GM12878 (cell line): ENCODE measurements at regions not wholly inside any gene's neighbourhood (a gene's known extent, or its start where the extent isn't known, plus 50 kb on each side); places are given as distances from the start of the nearest gene placed in this dataset.

ENCODE experiments used
- POLR2A ChIP-seq: IDR thresholded peaks from 2 replicates; pipeline ENCODE4 v1.6.1; 2011; ENCODE audit warnings: low read depth, mild to moderate bottlenecking, low read length
- POLR2AphosphoS2 ChIP-seq: IDR thresholded peaks from 2 replicates; pipeline ENCODE4 v1.6.1; 2011; ENCODE audit warnings: low read depth, mild to moderate bottlenecking, low read length, improper control_type of control experiment, moderate library complexity
- SMC3 ChIP-seq: IDR thresholded peaks from 2 replicates; pipeline ENCODE4 v1.6.1; 2011; ENCODE audit warnings: low read length, improper control_type of control experiment, borderline replicate concordance
- SPI1 ChIP-seq: IDR thresholded peaks from 2 replicates; pipeline ENCODE4 v1.6.1; 2011; ENCODE audit warnings: low read depth, mild to moderate bottlenecking, low read length, moderate library complexity, borderline replicate concordance; ENCODE audit not compliant: insufficient read depth
- YY1 ChIP-seq: IDR thresholded peaks from 2 replicates; pipeline ENCODE4 v1.6.1; 2011; ENCODE audit warnings: low read depth, mild to moderate bottlenecking, low read length
- TF ChIP-seq, protein P1 (sequence below), 3 experiments: IDR thresholded peaks in 2 of 3; conservative IDR thresholded peaks in 1 of 3; 2 replicates each; pipeline ENCODE4 v1.5.1; 2011; ENCODE audit warnings: low read depth in 3 of 3, low read length in 3 of 3, mild to moderate bottlenecking in 3 of 3, control low read depth in 2 of 3, moderate library complexity in 2 of 3, inconsistent platforms in 1 of 3, mixed read lengths in 1 of 3; ENCODE audit not compliant: control insufficient read depth in 2 of 3, insufficient read depth in 1 of 3; ENCODE audit errors: extremely low read depth in 1 of 3
- TF ChIP-seq, protein P2 (sequence below): IDR thresholded peaks from 2 replicates; pipeline ENCODE4 v1.6.1; 2011; ENCODE audit warnings: borderline replicate concordance, low read depth, mild to moderate bottlenecking, moderate library complexity, mixed read lengths, low read length; ENCODE audit not compliant: insufficient read depth; ENCODE audit errors: extremely low read length

DNA sequence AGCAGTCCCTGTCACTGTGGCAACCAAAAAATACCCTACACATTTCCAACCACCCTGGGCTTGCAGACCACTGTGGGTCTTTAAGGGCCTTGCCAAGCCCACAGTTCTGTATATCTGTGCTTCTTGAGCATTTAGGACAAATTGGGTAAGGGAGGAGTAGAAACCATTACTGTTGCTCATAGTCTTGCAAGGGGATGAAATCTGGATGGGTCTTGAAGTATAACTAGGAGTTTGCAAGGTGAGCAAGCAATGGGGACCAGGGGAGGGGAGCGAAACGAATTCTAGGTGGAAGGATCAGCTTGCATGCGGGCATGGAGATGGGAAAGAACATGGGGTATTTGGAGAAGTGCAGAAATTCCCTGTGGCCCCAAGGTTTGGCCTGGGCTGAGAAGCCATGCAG lies 202.9 kb downstream of the RAB11FIP4 start:
- TF ChIP-seq POLR2A (no peak), SPI1 (no peak), SMC3 (no peak), POLR2AphosphoS2 (no peak), YY1 (no peak)
- TF ChIP-seq, protein P1, sequence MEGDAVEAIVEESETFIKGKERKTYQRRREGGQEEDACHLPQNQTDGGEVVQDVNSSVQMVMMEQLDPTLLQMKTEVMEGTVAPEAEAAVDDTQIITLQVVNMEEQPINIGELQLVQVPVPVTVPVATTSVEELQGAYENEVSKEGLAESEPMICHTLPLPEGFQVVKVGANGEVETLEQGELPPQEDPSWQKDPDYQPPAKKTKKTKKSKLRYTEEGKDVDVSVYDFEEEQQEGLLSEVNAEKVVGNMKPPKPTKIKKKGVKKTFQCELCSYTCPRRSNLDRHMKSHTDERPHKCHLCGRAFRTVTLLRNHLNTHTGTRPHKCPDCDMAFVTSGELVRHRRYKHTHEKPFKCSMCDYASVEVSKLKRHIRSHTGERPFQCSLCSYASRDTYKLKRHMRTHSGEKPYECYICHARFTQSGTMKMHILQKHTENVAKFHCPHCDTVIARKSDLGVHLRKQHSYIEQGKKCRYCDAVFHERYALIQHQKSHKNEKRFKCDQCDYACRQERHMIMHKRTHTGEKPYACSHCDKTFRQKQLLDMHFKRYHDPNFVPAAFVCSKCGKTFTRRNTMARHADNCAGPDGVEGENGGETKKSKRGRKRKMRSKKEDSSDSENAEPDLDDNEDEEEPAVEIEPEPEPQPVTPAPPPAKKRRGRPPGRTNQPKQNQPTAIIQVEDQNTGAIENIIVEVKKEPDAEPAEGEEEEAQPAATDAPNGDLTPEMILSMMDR (IDR thresholded peaks at IDR 0.05 in 2 of 3, conservative IDR thresholded peaks at IDR 0.05 in 1 of 3; ENCODE audit: control insufficient read depth in 2 of 3, extremely low read depth in 1 of 3, insufficient read depth in 1 of 3, low read depth in 3 of 3, low read length in 3 of 3): no peak
- TF ChIP-seq, protein P2, sequence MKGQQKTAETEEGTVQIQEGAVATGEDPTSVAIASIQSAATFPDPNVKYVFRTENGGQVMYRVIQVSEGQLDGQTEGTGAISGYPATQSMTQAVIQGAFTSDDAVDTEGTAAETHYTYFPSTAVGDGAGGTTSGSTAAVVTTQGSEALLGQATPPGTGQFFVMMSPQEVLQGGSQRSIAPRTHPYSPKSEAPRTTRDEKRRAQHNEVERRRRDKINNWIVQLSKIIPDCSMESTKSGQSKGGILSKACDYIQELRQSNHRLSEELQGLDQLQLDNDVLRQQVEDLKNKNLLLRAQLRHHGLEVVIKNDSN: no peak
